MM.1S (cell line): ENCODE measurements at regions not wholly inside any gene's neighbourhood (a gene's known extent, or its start where the extent isn't known, plus 50 kb on each side); places are given as distances from the start of the nearest gene placed in this dataset.

ENCODE experiments used
- EZH2 ChIP-seq: fragments of 300-600 bp; sonication (generic); optimal IDR thresholded peaks from 2 replicates; pipeline ENCODE3; 2017; ENCODE audit warnings: low read depth, mild to moderate bottlenecking, antibody characterized with exemption, low read length, mixed read lengths
- TF ChIP-seq, protein P1 (sequence below): fragments of 300-600 bp; sonication (generic); IDR thresholded peaks from 2 replicates; pipeline ENCODE4 v1.5.1; 2016; ENCODE audit warnings: antibody characterized with exemption, low read length, mixed read lengths

DNA sequence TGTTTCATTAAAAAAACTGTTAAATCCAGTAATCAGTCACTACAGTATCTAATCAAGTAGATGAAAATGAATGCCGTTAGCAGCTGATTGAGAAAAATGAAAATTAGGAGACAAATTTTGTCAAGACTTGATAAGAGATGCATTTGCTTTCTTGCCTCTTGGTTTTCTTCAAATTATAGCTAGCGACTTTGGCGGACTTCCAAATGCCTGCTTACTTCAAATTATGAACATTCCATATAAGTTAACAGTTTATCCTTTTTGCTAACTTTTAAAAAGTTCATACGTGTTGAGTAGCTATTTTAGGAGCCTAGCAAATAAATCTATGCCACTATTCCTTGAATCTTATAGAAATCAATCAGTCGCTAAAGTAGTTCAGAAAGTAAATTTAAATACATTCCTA, 58.8 kb downstream of the PPP4R3C start:
- TF ChIP-seq, protein P1, sequence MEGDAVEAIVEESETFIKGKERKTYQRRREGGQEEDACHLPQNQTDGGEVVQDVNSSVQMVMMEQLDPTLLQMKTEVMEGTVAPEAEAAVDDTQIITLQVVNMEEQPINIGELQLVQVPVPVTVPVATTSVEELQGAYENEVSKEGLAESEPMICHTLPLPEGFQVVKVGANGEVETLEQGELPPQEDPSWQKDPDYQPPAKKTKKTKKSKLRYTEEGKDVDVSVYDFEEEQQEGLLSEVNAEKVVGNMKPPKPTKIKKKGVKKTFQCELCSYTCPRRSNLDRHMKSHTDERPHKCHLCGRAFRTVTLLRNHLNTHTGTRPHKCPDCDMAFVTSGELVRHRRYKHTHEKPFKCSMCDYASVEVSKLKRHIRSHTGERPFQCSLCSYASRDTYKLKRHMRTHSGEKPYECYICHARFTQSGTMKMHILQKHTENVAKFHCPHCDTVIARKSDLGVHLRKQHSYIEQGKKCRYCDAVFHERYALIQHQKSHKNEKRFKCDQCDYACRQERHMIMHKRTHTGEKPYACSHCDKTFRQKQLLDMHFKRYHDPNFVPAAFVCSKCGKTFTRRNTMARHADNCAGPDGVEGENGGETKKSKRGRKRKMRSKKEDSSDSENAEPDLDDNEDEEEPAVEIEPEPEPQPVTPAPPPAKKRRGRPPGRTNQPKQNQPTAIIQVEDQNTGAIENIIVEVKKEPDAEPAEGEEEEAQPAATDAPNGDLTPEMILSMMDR = no peak
- no peak for TF ChIP-seq EZH2
